ENCODE measurements at regions not wholly inside any gene's neighbourhood (a gene's known extent, or its start where the extent isn't known, plus 50 kb on each side); places are given as distances from the start of the nearest gene placed in this dataset.

GRCh38 chr12:125329239-125330102 lies 264.2 kb downstream of the AACS start:
- TF ChIP-seq EZH2 (IDR thresholded peaks at IDR 0.05; ENCODE audit: low read length, unreplicated experiment) (no peak), EZH2phosphoT487 (IDR thresholded peaks at IDR 0.05; ENCODE audit: borderline replicate concordance, low read length) (no peak)
- TF ChIP-seq, protein P1, sequence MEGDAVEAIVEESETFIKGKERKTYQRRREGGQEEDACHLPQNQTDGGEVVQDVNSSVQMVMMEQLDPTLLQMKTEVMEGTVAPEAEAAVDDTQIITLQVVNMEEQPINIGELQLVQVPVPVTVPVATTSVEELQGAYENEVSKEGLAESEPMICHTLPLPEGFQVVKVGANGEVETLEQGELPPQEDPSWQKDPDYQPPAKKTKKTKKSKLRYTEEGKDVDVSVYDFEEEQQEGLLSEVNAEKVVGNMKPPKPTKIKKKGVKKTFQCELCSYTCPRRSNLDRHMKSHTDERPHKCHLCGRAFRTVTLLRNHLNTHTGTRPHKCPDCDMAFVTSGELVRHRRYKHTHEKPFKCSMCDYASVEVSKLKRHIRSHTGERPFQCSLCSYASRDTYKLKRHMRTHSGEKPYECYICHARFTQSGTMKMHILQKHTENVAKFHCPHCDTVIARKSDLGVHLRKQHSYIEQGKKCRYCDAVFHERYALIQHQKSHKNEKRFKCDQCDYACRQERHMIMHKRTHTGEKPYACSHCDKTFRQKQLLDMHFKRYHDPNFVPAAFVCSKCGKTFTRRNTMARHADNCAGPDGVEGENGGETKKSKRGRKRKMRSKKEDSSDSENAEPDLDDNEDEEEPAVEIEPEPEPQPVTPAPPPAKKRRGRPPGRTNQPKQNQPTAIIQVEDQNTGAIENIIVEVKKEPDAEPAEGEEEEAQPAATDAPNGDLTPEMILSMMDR (conservative IDR thresholded peaks at IDR 0.05; ENCODE audit: low read depth, low read length) = no peak

All from PC-3 (cell line).